ENCODE measurements at regions not wholly inside any gene's neighbourhood (a gene's known extent, or its start where the extent isn't known, plus 50 kb on each side); places are given as distances from the start of the nearest gene placed in this dataset.

DNA sequence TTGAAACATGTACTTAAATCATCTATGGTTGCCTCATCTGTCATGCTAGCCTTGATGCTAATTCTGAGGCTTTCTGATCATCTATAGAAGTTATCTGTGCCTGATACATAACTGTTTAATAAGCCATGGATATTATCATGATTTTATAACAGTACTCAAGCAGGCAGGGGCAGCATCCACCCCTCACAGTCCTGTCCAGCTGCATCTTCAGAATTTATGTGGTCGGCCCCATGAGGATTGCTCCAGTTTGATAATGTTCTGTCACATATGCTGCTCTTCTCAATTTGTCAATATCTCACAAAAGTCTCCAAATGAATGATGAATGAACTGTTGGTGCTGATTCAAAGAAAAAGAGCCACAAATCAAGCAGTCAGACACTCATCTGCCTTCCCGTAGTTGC is 335.1 kb upstream of the POM121L12 start:
- no peak for TF ChIP-seq CTCF (IDR thresholded peaks at IDR 0.05)

- TF ChIP-seq CTCF (IDR thresholded peaks at IDR 0.05): no peak
Measured at GRCh38 chr7:52695973-52696595, 339.3 kb upstream of the POM121L12 start.

DNA sequence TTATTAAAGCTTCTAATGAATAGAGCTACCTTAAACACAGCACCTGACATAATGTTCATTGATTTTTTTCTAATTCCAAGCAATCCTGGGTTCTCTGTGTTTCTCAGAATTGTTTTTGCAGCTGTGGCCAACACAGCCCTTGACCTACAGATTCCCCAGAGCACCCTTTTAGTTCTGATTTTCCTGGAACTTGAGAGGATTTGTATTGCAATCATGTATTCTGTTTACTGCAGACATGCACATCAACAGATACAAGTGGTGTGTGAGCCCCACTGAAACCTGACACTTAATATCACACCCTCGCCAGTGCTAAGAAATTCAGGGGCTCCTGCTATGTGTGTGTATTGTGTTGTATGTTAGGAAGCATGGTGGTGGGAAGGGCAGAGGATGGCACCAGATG is 344.2 kb upstream of the POM121L12 start:
- no peak for TF ChIP-seq CTCF (IDR thresholded peaks at IDR 0.05)

DNA sequence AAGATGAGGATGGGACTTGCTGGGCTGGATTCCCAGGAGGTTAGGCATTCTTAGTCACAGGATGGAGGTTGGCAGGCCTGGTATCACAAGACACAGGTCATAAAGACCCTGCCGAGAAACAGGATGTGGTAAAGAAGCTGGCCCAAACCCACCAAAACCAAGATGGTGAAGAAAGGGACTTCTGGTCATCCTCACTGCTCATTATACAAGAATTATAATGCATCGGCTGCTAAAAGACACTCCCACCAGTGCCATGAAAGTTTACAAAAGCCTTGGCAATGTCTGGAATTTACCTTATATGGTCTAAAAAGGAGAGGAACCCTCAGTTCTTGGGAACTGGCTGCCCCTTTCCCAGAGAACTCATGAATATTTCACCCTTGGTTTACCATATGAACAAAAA is 345.5 kb upstream of the POM121L12 start:
- TF ChIP-seq CTCF (IDR thresholded peaks at IDR 0.05): no peak

DNA sequence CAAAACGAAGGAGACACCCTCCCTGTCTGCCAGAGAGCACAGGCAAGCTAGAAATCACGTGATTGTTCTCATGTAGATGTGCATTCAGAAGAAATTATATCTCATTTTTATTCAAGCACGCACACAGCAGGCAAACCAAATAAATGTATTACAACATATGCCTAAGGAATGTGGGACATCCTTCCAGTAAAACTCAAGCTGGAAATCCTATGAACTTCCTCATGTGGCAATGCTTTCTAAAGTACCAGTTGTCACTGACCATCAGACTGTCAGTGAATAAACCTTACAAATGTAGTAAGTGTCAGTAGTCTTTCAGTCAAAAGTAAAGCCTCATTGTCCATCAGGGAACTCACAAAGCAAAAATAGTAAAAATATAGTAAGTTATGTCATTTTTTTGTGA is 350.1 kb upstream of the POM121L12 start:
- no peak for TF ChIP-seq CTCF (IDR thresholded peaks at IDR 0.05)

- TF ChIP-seq CTCF (IDR thresholded peaks at IDR 0.05): no peak
Measured at GRCh38 chr7:52684388-52684787, 351.0 kb upstream of the POM121L12 start.

- TF ChIP-seq CTCF (IDR thresholded peaks at IDR 0.05): no peak
Measured at GRCh38 chr7:52682993-52683392, 352.4 kb upstream of the POM121L12 start.

All from LNCAP (cell line).